Type B pancreatic cell (in vitro differentiated cells): ENCODE measurements at regions not wholly inside any gene's neighbourhood (a gene's known extent, or its start where the extent isn't known, plus 50 kb on each side); places are given as distances from the start of the nearest gene placed in this dataset.

Experiments
- DNase-seq: peaks from one replicate; pipeline ENCODE4 v3.0.0; 2021; ENCODE audit warnings: mixed read lengths; ENCODE audit not compliant: unreplicated experiment; ENCODE audit errors: extremely low spot score
- H3K27ac Mint-ChIP-seq: 2 replicates; pipeline ENCODE4 v1.8.0; 2021; ENCODE audit warnings: mild to moderate bottlenecking, mixed read lengths
- H3K27me3 Mint-ChIP-seq: 2 replicates; pipeline ENCODE4 v1.8.0; 2021; ENCODE audit warnings: mixed read lengths
- H3K36me3 Mint-ChIP-seq: 2 replicates; pipeline ENCODE4 v1.8.0; 2021; ENCODE audit warnings: mixed read lengths
- H3K4me1 Mint-ChIP-seq: one replicate; pipeline ENCODE4 v1.8.0; 2021; ENCODE audit warnings: mixed read lengths; ENCODE audit not compliant: unreplicated experiment
- H3K4me3 Mint-ChIP-seq: 2 replicates; pipeline ENCODE4 v1.8.0; 2021; ENCODE audit warnings: mild to moderate bottlenecking, mixed read lengths
- H3K9me3 Mint-ChIP-seq: 2 replicates; pipeline ENCODE4 v1.8.0; 2021; ENCODE audit warnings: mixed read lengths
- CTCF ChIP-seq: fragments of 200-600 bp; sonication (generic); conservative IDR thresholded peaks from 2 replicates; pipeline ENCODE4 v1.5.0; 2021; ENCODE audit warnings: antibody characterized with exemption, mild to moderate bottlenecking

GRCh38 chr1:116232989-116233514 is 121.9 kb downstream of the MAB21L3 start:
- Mint-ChIP-seq H3K4me3 (no peak overlapping the region), H3K36me3 (no peaks in the 10 kb centered on the region)
- no peak for DNase-seq

GRCh38 chr1:116234429-116234828 is 123.2 kb downstream of the MAB21L3 start:
- Mint-ChIP-seq H3K4me3 (no peak overlapping the region), H3K36me3 (no peaks in the 10 kb centered on the region), H3K9me3 (no peaks in the 10 kb centered on the region), H3K27me3 (no peaks in the 10 kb centered on the region), H3K4me1 (peaks cover 24% of the 10 kb centered on the region), H3K27ac (no peak overlapping the region)
- TF ChIP-seq CTCF, result no peak
- no peak for DNase-seq

More at GRCh38 chr1:116232989-116233514, 121.9 kb downstream of the MAB21L3 start:
- peak; percentile 38 for TF ChIP-seq CTCF
- H3K9me3 Mint-ChIP-seq, result no peaks in the 10 kb centered on the region
- H3K27ac Mint-ChIP-seq, result peak overlapping the region; percentile 20
- no peaks in the 10 kb centered on the region for H3K27me3 Mint-ChIP-seq
- H3K4me1 Mint-ChIP-seq, result peaks cover 24% of the 10 kb centered on the region

- H3K9me3 Mint-ChIP-seq, result no peaks in the 10 kb centered on the region
- peak overlapping the region; percentile 80 for H3K27ac Mint-ChIP-seq
- H3K4me1 Mint-ChIP-seq, result peaks cover 8% of the 10 kb centered on the region
- H3K27me3 Mint-ChIP-seq, result no peaks in the 10 kb centered on the region
- no peak for DNase-seq
- peak overlapping the region; percentile 10 for H3K4me3 Mint-ChIP-seq
- H3K36me3 Mint-ChIP-seq, result no peaks in the 10 kb centered on the region
- TF ChIP-seq CTCF, result no peak
Observed at GRCh38 chr1:116239916-116240315, 128.7 kb downstream of the MAB21L3 start.

GRCh38 chr1:116242741-116243140 is 130.3 kb upstream of the ATP1A1 start:
- Mint-ChIP-seq H3K4me3 (no peak overlapping the region), H3K27me3 (no peaks in the 10 kb centered on the region), H3K4me1 (peaks cover 8% of the 10 kb centered on the region), H3K36me3 (no peaks in the 10 kb centered on the region), H3K27ac (no peak overlapping the region), H3K9me3 (peaks cover 4% of the 10 kb centered on the region)
- no peak for TF ChIP-seq CTCF
- no peak for DNase-seq

- TF ChIP-seq CTCF, result no peak
- Mint-ChIP-seq H3K27me3 (no peaks in the 10 kb centered on the region), H3K27ac (peak overlapping the region; percentile 42), H3K4me1 (peaks cover 8% of the 10 kb centered on the region), H3K36me3 (no peaks in the 10 kb centered on the region), H3K4me3 (no peak overlapping the region), H3K9me3 (peaks cover 4% of the 10 kb centered on the region)
- DNase-seq, result no peak
Observed at GRCh38 chr1:116243333-116244054, 129.6 kb upstream of the ATP1A1 start.
